MM.1S (cell line): ENCODE measurements at regions not wholly inside any gene's neighbourhood (a gene's known extent, or its start where the extent isn't known, plus 50 kb on each side); places are given as distances from the start of the nearest gene placed in this dataset.
"Not testable (repeated sequence)": the region's sequence is repeated elsewhere in the genome, so short reads cannot be mapped to it uniquely, and the experiment has no call there.

ENCODE experiments used
- DNase-seq: peaks from one replicate; pipeline ENCODE4 v3.0.0-alpha.2; 2015
- H2AFZ ChIP-seq: fragments of 300-600 bp; sonication (generic); 2 replicates; pipeline ENCODE4 v1.6.0; 2016; ENCODE audit warnings: antibody characterized with exemption, low read length
- H3F3A ChIP-seq: fragments of 300-600 bp; sonication (generic); 2 replicates; pipeline ENCODE4 v1.6.1; 2016; ENCODE audit warnings: mild to moderate bottlenecking, antibody characterized with exemption, low read length, moderate library complexity, mixed read lengths; ENCODE audit not compliant: insufficient read depth
- H3K27ac ChIP-seq: fragments of 300-600 bp; sonication (generic); 2 replicates; pipeline ENCODE4 v1.5.1; 2016; ENCODE audit warnings: mild to moderate bottlenecking, low read length
- H3K27me3 ChIP-seq: fragments of 300-600 bp; sonication (generic); replicated peaks from 2 replicates; pipeline ENCODE4 v1.6.0; 2016; ENCODE audit warnings: low read length; ENCODE audit not compliant: insufficient read depth
- H3K36me3 ChIP-seq: fragments of 300-600 bp; sonication (generic); replicated peaks from 2 replicates; pipeline ENCODE4 v1.6.1; 2016; ENCODE audit warnings: mild to moderate bottlenecking, low read length, mixed read lengths; ENCODE audit not compliant: insufficient read depth
- H3K4me1 ChIP-seq: fragments of 300-600 bp; sonication (generic); 2 replicates; pipeline ENCODE4 v1.6.1; 2016; ENCODE audit warnings: low read length, mixed read lengths
- H3K4me2 ChIP-seq: fragments of 300-600 bp; sonication (generic); 2 replicates; pipeline ENCODE4 v1.6.0; 2016; ENCODE audit warnings: low read depth, low read length
- H3K4me3 ChIP-seq: fragments of 300-600 bp; sonication (generic); 2 replicates; pipeline ENCODE4 v1.5.1; 2016; ENCODE audit warnings: low read length, mixed read lengths
- H3K79me2 ChIP-seq: fragments of 300-600 bp; sonication (generic); 2 replicates; pipeline ENCODE4 v1.6.1; 2016; ENCODE audit warnings: mixed run types, low read length, mixed read lengths
- H3K9ac ChIP-seq: fragments of 300-600 bp; sonication (generic); 2 replicates; pipeline ENCODE4 v1.6.1; 2016; ENCODE audit warnings: low read length, mixed read lengths
- H3K9me2 ChIP-seq: fragments of 300-600 bp; sonication (generic); replicated peaks from 2 replicates; pipeline ENCODE4 v1.6.1; 2016; ENCODE audit warnings: mild to moderate bottlenecking, low read length, mixed read lengths; ENCODE audit not compliant: insufficient read depth
- H3K9me3 ChIP-seq: fragments of 300-600 bp; sonication (generic); replicated peaks from 2 replicates; pipeline ENCODE4 v1.6.1; 2016; ENCODE audit warnings: mild to moderate bottlenecking, low read length, mixed read lengths; ENCODE audit not compliant: insufficient read depth
- H4K20me1 ChIP-seq: fragments of 300-600 bp; sonication (generic); 2 replicates; pipeline ENCODE4 v1.6.1; 2016; ENCODE audit warnings: mild to moderate bottlenecking, low read length, moderate library complexity, mixed read lengths; ENCODE audit not compliant: insufficient read depth
- EZH2 ChIP-seq: fragments of 300-600 bp; sonication (generic); optimal IDR thresholded peaks from 2 replicates; pipeline ENCODE3; 2017; ENCODE audit warnings: low read depth, mild to moderate bottlenecking, antibody characterized with exemption, low read length, mixed read lengths
- EZH2phosphoT487 ChIP-seq: fragments of 300-600 bp; sonication (generic); IDR thresholded peaks from 2 replicates; pipeline ENCODE4 v1.6.1; 2018; ENCODE audit warnings: antibody characterized with exemption, low read length
- TF ChIP-seq, protein P1 (sequence below): fragments of 300-600 bp; sonication (generic); IDR thresholded peaks from 2 replicates; pipeline ENCODE4 v1.5.1; 2016; ENCODE audit warnings: antibody characterized with exemption, low read length, mixed read lengths

DNA sequence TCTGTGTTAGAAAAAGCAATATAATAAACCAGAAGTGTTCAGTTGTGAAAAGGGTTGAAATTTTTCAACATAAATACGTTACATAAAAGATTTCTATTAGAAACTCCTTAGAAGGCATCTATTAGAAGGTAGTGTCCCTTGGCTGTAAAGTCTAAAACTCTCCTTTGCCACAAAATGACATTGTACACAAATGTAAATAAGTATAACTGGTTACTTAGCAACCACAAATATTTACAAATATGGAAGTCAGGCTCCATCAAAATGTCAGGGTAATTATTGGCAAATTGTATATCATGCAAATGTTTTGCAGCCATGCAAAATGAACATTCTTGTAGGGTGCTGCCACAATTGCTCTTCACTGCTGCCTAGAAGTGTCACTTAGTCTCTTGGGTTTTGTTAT lies 419.1 kb upstream of the CDIN1 start:
- Histone ChIP-seq H3K9me3 (no peaks in the 10 kb centered on the region), H3K9me2 (no peaks in the 10 kb centered on the region), H3K9ac (no peak overlapping the region), H2AFZ (no peak overlapping the region), H3K4me3 (no peak overlapping the region), H3K4me1 (no peaks in the 10 kb centered on the region), H3F3A (no peaks in the 10 kb centered on the region), H3K27ac (no peak overlapping the region), H3K36me3 (no peaks in the 10 kb centered on the region), H3K4me2 (no peak overlapping the region), H3K79me2 (no peaks in the 10 kb centered on the region), H4K20me1 (no peaks in the 10 kb centered on the region), H3K27me3 (no peaks in the 10 kb centered on the region)
- no peak for DNase-seq
- TF ChIP-seq EZH2: no peak
- TF ChIP-seq, protein P1, sequence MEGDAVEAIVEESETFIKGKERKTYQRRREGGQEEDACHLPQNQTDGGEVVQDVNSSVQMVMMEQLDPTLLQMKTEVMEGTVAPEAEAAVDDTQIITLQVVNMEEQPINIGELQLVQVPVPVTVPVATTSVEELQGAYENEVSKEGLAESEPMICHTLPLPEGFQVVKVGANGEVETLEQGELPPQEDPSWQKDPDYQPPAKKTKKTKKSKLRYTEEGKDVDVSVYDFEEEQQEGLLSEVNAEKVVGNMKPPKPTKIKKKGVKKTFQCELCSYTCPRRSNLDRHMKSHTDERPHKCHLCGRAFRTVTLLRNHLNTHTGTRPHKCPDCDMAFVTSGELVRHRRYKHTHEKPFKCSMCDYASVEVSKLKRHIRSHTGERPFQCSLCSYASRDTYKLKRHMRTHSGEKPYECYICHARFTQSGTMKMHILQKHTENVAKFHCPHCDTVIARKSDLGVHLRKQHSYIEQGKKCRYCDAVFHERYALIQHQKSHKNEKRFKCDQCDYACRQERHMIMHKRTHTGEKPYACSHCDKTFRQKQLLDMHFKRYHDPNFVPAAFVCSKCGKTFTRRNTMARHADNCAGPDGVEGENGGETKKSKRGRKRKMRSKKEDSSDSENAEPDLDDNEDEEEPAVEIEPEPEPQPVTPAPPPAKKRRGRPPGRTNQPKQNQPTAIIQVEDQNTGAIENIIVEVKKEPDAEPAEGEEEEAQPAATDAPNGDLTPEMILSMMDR: no peak
- TF ChIP-seq EZH2phosphoT487: no peak

DNA sequence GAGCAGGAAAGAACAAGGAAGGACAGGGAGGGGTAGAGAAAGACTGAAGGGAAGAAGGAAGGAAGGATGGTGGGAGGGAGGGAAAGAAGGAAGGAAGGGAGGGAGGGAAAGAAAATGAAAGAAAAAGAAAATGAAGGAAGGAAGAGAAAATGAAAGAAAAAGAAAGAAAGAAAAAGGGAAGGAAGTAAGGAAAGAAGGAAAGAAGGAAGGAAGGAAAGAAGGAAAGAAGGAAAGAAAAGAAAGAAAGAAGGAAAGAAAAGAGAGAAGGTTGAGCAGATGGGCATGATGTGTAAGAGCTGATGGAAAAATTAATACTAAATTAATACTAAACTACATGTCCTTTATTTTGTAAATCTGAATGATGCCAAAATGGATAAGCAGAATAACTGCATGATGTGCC lies 418.3 kb upstream of the CDIN1 start:
- Histone ChIP-seq H3K4me1 (no peaks in the 10 kb centered on the region), H4K20me1 (no peaks in the 10 kb centered on the region), H3K27ac (no peak overlapping the region), H3K9ac (no peak overlapping the region), H2AFZ (no peak overlapping the region), H3K79me2 (no peaks in the 10 kb centered on the region), H3K27me3 (no peaks in the 10 kb centered on the region), H3K9me3 (no peaks in the 10 kb centered on the region), H3K4me2 (no peak overlapping the region), H3F3A (no peaks in the 10 kb centered on the region), H3K9me2 (no peaks in the 10 kb centered on the region), H3K36me3 (no peaks in the 10 kb centered on the region), H3K4me3 (no peak overlapping the region)
- TF ChIP-seq EZH2 (no peak), EZH2phosphoT487 (no peak)
- TF ChIP-seq, protein P1: no peak
- no peak for DNase-seq

DNA sequence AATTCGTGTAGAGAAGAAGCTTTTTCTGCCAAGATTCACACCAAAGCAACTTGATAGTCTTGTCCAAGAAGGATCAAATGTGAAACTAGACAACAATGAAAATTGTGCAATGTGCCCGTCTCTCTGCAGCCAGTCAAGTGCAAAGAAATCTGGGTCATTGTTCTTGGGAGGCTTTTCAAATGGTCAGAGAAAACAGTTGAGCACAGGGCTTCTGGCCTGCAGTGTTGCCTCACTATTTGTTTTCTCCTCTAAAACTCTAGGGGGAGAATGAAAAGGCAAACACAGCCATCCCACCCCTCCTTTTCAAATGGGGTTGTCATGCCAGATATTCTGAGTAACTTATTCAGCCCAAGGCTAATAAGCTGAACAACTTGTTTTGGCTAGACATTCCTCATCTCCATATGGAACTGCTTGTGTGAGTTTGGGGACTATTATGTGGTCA lies 417.6 kb upstream of the CDIN1 start:
- TF ChIP-seq EZH2phosphoT487 (no peak), EZH2 (no peak)
- TF ChIP-seq, protein P1: no peak
- Histone ChIP-seq H3K36me3 (no peaks in the 10 kb centered on the region), H2AFZ (no peak overlapping the region), H3K27ac (no peak overlapping the region), H3K27me3 (no peaks in the 10 kb centered on the region), H3K9ac (no peak overlapping the region), H3K79me2 (no peaks in the 10 kb centered on the region), H3F3A (no peaks in the 10 kb centered on the region), H3K9me2 (no peaks in the 10 kb centered on the region), H3K4me1 (no peaks in the 10 kb centered on the region), H3K4me2 (no peak overlapping the region), H3K9me3 (no peaks in the 10 kb centered on the region), H4K20me1 (no peaks in the 10 kb centered on the region), H3K4me3 (no peak overlapping the region)
- no peak for DNase-seq

DNA sequence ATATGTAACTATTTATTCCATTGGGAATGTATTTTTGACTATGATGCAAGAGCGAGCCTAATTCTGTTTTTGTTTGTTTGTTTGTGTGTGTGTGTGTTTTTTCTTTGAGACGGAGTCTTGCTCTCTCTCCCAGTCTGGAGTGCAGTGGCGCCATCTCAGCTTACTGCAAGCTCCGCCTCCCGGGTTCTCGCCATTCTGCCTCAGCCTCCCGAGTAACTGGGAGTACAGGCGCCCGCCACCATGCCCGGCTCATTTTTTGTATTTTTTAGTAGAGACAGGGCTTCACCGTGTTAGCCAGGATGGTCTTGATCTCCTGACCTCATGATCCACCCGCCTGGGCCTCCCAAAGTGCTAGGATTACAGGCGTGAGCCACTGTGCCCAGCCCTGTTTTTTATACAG lies 415.4 kb upstream of the CDIN1 start:
- not testable (repeated sequence) for H3K27ac ChIP-seq, H3K9ac ChIP-seq, H3K4me3 ChIP-seq, H3K27me3 ChIP-seq, H4K20me1 ChIP-seq, H3K79me2 ChIP-seq, H3K9me2 ChIP-seq, H3K4me2 ChIP-seq, H3K4me1 ChIP-seq, H3K36me3 ChIP-seq, H3F3A ChIP-seq, DNase-seq, H2AFZ ChIP-seq, H3K9me3 ChIP-seq
